Activated B cell treated with CpG ODN at 0.5 μM for 24 hours (primary cell): ENCODE measurements at regions not wholly inside any gene's neighbourhood (a gene's known extent, or its start where the extent isn't known, plus 50 kb on each side); places are given as distances from the start of the nearest gene placed in this dataset.

ENCODE experiments used
- ATAC-seq: fragments of 200-7000 bp; cut with Tn5 transposase; one replicate; pipeline ENCODE4 v1.10.0; 2021; ENCODE audit warnings: low read depth, mild to moderate bottlenecking, moderate library complexity
- CTCF ChIA-PET: fragments of 350-600 bp; sonication (Branson Sonifier 250); formaldehyde crosslinking; loops from one replicate; lab custom pipeline; 2021; ENCODE audit warnings: antibody characterized with exemption; lab: Charles Lee
- POLR2A ChIA-PET: fragments of 350-600 bp; sonication (Branson Sonifier 250); formaldehyde crosslinking; loops from one replicate; lab custom pipeline; 2021; ENCODE audit warnings: antibody characterized with exemption; lab: Charles Lee
- DNase-seq: peaks from one replicate; pipeline ENCODE4 v3.0.0; 2022
- H3K27ac Mint-ChIP-seq: one replicate; pipeline ENCODE4 v1.8.0; 2020; ENCODE audit warnings: mixed read lengths
- H3K27me3 Mint-ChIP-seq: one replicate; pipeline ENCODE4 v1.8.0; 2021; ENCODE audit warnings: mixed read lengths
- H3K36me3 Mint-ChIP-seq: one replicate; pipeline ENCODE4 v1.8.0; 2021; ENCODE audit warnings: low read depth, mixed read lengths
- H3K4me1 Mint-ChIP-seq: one replicate; pipeline ENCODE4 v1.8.0; 2021; ENCODE audit warnings: mixed read lengths
- H3K4me3 Mint-ChIP-seq: one replicate; pipeline ENCODE4 v1.8.0; 2020; ENCODE audit warnings: mild to moderate bottlenecking, mixed read lengths
- H3K9me3 Mint-ChIP-seq: one replicate; pipeline ENCODE4 v1.8.0; 2020; ENCODE audit warnings: mixed read lengths
- CTCF ChIP-seq: fragments of 200-600 bp; IDR thresholded peaks from one replicate; pipeline ENCODE4 v1.8.0; 2022; ENCODE audit warnings: antibody characterized with exemption, mild to moderate bottlenecking
- intact Hi-C: fragments of 100-400 bp; cut with micrococcal nuclease; formaldehyde crosslinking; loops from one replicate; pipeline ENCODE4 v1.15.1; 2024

DNA sequence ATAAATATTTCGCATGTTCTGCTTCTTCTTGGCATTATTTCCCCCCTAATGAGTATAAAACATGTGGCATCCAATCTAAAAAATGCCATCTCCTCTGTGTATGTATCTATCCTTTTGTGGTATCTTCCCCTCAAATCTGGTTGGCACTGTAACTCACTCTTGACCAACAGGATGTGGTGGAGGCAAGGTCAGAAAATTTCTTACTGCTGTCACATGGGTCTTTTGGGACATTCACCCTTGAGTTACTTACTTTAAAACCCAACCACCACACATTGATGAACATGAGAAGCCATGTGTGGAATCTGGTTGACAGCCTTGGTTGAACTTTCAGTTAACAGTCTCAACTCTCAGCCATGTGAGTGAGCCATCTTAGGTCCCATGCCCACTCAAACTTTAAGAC is 516.9 kb downstream of the SLC16A7 start:
- ChIA-PET CTCF (no interaction called here), POLR2A (no interaction called here)
- H3K4me3 Mint-ChIP-seq = no peak overlapping the region
- H3K27ac Mint-ChIP-seq = no peak overlapping the region
- intact Hi-C loops = no loop called here
- no peaks in the 10 kb centered on the region for H3K4me1 Mint-ChIP-seq
- no peak for DNase-seq
- no peak for ATAC-seq
- TF ChIP-seq CTCF = no peak
- H3K9me3 Mint-ChIP-seq = peaks cover 4% of the 10 kb centered on the region
- no peaks in the 10 kb centered on the region for H3K36me3 Mint-ChIP-seq
- no peaks in the 10 kb centered on the region for H3K27me3 Mint-ChIP-seq

GRCh38 chr12:60114169-60114568 is 518.3 kb downstream of the SLC16A7 start:
- DNase-seq (no peak), ATAC-seq (no peak)
- no peaks in the 10 kb centered on the region for H3K36me3 Mint-ChIP-seq
- ChIA-PET CTCF (no interaction called here), POLR2A (no interaction called here)
- TF ChIP-seq CTCF = no peak
- peaks cover 6% of the 10 kb centered on the region for H3K9me3 Mint-ChIP-seq
- intact Hi-C loops = no loop called here
- H3K4me3 Mint-ChIP-seq = no peak overlapping the region
- no peaks in the 10 kb centered on the region for H3K4me1 Mint-ChIP-seq
- no peaks in the 10 kb centered on the region for H3K27me3 Mint-ChIP-seq
- no peak overlapping the region for H3K27ac Mint-ChIP-seq

DNA sequence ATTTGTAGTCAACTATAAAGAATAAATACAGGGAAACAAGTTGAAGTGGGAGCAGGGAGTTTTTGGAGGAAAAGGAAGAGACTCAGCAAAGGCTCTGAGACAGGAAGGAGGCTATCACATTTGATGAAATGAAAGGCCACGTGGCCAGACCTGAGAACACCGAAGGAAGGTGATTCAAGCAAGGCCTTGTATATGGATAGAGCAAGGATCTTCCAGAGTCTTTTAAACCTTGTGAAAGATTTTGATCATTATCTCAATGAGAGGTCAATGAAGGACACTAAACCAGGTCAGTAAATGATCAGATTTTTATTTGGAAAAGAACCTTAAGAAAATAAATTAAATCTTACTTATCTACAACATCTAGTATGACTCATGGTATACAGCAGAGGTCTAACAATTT is 523.5 kb downstream of the SLC16A7 start:
- ATAC-seq (no peak), DNase-seq (no peak)
- intact Hi-C loops = no loop called here
- ChIA-PET POLR2A (no interaction called here), CTCF (no interaction called here)
- peaks cover 10% of the 10 kb centered on the region for H3K9me3 Mint-ChIP-seq
- H3K36me3 Mint-ChIP-seq = no peaks in the 10 kb centered on the region
- no peaks in the 10 kb centered on the region for H3K27me3 Mint-ChIP-seq
- no peak for TF ChIP-seq CTCF
- no peaks in the 10 kb centered on the region for H3K4me1 Mint-ChIP-seq
- no peak overlapping the region for H3K27ac Mint-ChIP-seq
- no peak overlapping the region for H3K4me3 Mint-ChIP-seq

GRCh38 chr12:60120199-60120598 is 524.4 kb downstream of the SLC16A7 start:
- no peaks in the 10 kb centered on the region for H3K36me3 Mint-ChIP-seq
- no peak for TF ChIP-seq CTCF
- H3K9me3 Mint-ChIP-seq = peaks cover 11% of the 10 kb centered on the region
- no peaks in the 10 kb centered on the region for H3K27me3 Mint-ChIP-seq
- intact Hi-C loops = no loop called here
- ChIA-PET CTCF (no interaction called here), POLR2A (no interaction called here)
- H3K4me1 Mint-ChIP-seq = no peaks in the 10 kb centered on the region
- ATAC-seq (no peak), DNase-seq (no peak)
- no peak overlapping the region for H3K4me3 Mint-ChIP-seq
- H3K27ac Mint-ChIP-seq = no peak overlapping the region

DNA sequence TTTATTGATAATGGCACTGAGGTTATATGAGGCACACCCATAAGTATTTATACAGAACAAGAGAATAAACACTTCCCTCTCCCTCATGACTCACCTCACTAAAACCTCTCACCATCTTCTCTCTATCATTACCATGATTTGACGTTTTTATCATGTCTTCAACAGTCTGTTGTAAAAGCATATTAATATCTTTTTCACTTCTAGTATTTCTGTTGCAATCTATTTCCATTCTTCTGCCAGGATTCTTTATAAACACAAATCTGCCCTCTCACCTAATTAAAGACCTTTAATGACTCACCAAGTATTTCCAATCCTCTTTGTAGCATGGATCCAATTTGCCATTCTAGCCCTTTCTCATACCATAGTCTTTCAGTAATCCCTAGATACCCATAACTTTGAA is 527.7 kb downstream of the SLC16A7 start:
- intact Hi-C loops = no loop called here
- H3K9me3 Mint-ChIP-seq = peaks cover 11% of the 10 kb centered on the region
- no peaks in the 10 kb centered on the region for H3K36me3 Mint-ChIP-seq
- H3K4me1 Mint-ChIP-seq = no peaks in the 10 kb centered on the region
- no peak overlapping the region for H3K27ac Mint-ChIP-seq
- TF ChIP-seq CTCF = no peak
- DNase-seq (no peak), ATAC-seq (no peak)
- POLR2A ChIA-PET = no interaction called here
- CTCF ChIA-PET = no interaction called here
- no peaks in the 10 kb centered on the region for H3K27me3 Mint-ChIP-seq
- no peak overlapping the region for H3K4me3 Mint-ChIP-seq
